H7 (cell line): ENCODE measurements at regions not wholly inside any gene's neighbourhood (a gene's known extent, or its start where the extent isn't known, plus 50 kb on each side); places are given as distances from the start of the nearest gene placed in this dataset.

Experiments
- DNase-seq: peaks from one replicate; pipeline ENCODE4 v3.0.0; 2012
- H3K27me3 ChIP-seq: 2 replicates; pipeline ENCODE4 v1.6.0; 2011; ENCODE audit warnings: mild to moderate bottlenecking, low read length; ENCODE audit not compliant: control insufficient read depth, insufficient read depth
- H3K36me3 ChIP-seq: replicated peaks from 2 replicates; pipeline ENCODE4 v1.5.1; 2011; ENCODE audit warnings: low read length; ENCODE audit not compliant: control insufficient read depth, insufficient read depth
- H3K4me3 ChIP-seq: 2 replicates; pipeline ENCODE4 v1.5.1; 2011; ENCODE audit warnings: low read depth, mild to moderate bottlenecking, control low read depth, low read length, moderate library complexity; ENCODE audit not compliant: insufficient read depth

DNA sequence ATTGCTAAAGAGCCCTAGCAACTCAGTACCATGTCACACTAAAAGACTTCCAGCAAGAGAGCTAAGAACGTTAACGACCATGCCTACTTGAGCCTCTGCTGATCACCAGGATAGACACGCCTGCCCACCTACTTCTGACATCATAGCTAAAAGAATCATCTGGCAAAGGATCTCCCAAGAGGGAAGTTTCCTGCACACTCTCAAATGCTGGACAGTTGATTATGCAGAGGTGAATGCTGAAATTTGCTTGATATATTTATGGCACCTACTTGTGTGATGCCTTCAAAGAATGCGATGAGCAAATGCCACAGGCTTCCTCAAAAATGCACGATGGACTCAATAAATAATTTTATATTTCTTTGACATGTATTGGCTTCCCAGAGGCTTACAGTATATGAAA is 113.6 kb downstream of the GALC start:
- no peak for DNase-seq
- Histone ChIP-seq H3K27me3 (no peaks in the 10 kb centered on the region), H3K36me3 (no peaks in the 10 kb centered on the region), H3K4me3 (no peak overlapping the region)

DNA sequence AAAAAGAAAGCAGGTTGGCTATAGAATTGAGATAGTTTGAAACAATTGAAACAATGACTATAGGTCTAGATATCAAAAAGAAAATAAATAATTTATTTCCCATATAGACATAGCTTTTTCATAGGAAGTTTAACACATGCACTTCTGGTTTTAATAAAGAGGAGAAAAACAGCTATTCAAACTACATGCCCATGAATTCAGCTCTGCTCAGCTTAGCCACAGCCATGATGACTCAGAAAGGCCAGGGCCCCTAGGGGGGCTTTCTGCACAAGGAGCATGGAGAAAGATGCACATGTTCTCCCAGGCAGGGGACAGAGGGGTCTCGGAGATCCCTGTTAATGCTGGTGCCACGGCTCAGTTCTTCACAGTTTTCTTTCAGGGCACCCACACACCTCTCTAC is 114.0 kb downstream of the GALC start:
- DNase-seq = no peak

DNA sequence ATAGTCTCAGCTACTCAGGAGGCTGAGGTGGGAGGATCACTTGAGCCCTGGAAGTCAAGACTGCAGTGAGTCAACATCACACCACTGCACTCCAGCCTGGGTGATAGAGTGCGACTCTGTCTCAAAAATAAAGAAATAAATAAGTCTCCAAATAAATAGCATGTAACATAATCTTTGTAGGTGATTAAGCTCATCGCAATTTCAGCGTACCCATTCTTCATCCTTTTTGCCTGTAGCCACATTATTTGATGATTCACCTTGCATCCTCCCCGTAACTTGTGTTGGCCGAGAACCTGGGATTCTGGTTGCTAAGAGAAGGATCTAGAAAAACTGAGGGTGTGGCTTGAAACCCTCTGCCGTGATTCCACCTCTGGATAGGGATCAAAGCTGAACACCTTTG is 115.1 kb downstream of the GALC start:
- no peak for DNase-seq
- no peak overlapping the region for H3K4me3 ChIP-seq
- H3K27me3 ChIP-seq = no peaks in the 10 kb centered on the region
- no peaks in the 10 kb centered on the region for H3K36me3 ChIP-seq

More for the DNA sequence above, 114.0 kb downstream of the GALC start:
- Histone ChIP-seq H3K36me3 (no peaks in the 10 kb centered on the region), H3K4me3 (no peak overlapping the region), H3K27me3 (no peaks in the 10 kb centered on the region)

DNA sequence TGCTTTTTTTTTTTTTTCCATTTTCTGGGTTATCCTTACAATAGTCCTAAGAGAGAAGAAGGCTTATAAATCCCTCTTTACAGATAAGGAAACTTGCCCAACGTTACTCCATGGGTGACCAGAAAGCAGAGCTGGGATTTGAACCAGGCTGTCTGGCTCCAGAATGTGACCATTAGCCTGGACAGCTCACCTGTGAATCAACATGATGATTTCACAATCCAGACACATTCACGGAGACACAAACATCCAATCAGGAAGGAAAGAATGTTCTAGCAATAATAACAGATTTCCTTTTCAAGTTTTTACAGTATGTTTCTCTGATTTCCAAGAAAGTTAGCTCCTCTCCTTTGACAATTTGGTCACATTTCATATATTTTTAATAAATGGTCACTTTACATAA is 118.3 kb downstream of the GALC start:
- no peaks in the 10 kb centered on the region for H3K27me3 ChIP-seq
- no peaks in the 10 kb centered on the region for H3K36me3 ChIP-seq
- DNase-seq = no peak
- no peak overlapping the region for H3K4me3 ChIP-seq

DNA sequence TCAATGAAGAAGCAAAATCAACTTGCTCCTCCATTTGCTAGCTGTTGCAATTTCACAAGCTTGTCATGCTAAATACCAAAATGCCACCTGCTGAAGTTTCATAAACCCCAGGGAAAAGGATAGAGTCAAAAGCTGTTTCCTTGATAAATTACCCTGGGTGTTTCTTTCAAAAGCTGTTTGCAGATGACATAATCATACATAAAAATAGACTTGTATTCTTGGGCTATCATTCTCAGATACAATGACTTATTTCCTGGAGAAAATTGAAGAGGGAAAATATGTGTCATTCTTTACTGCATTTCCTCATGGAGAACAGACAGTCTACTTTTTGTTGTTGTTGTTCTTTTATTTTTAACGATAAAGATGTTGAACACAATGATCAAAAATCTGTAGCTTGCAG is 119.2 kb downstream of the GALC start:
- no peak for DNase-seq
- Histone ChIP-seq H3K27me3 (no peaks in the 10 kb centered on the region), H3K4me3 (no peak overlapping the region), H3K36me3 (no peaks in the 10 kb centered on the region)

DNA sequence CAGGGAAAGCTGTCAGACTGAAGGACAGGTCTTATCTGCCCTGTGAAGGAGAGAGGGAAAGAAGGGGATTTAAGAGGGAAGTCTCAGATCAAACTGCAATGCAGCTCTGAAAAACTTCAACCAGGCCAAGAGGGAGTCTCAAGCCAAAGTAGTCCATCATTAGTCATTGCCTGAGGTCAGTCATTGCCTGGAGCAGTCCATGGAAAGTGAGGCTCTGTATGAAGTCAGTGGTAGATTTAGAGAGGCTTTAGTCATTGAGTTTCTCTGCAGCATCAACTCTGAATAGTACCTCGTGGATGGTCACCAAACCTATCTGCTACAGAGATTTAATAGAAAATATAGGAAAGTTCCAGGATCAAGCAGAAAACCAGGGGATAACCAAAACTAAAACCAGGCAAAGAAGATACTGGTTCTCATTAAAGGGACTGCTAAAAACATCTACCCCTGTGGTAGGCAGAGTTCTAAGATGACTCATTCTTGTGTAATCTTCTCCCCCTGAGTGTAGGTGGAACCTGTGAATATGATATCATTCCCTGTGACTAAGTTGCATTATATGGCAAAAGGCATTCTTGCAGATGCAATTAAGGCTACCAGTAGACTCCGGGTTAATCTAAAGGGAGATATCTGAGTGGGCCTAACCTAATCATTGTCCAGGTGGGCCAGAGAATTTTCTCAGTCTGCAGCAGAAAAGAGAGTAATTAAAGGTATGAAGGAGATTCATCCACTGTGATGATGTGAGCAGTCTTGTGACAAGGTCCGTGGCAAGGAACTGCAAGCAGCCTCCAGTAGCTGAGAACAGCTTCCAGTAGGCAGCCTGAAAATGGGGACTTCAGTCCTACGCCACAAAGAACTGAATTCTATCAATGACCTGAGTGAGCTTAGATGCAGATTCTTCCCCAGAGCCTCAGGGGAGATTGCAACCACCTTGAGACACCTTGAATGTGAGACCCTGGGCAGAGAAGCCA is 123.1 kb downstream of the GALC start:
- no peak for DNase-seq
- Histone ChIP-seq H3K36me3 (no peaks in the 10 kb centered on the region), H3K27me3 (no peaks in the 10 kb centered on the region), H3K4me3 (no peak overlapping the region)

DNA sequence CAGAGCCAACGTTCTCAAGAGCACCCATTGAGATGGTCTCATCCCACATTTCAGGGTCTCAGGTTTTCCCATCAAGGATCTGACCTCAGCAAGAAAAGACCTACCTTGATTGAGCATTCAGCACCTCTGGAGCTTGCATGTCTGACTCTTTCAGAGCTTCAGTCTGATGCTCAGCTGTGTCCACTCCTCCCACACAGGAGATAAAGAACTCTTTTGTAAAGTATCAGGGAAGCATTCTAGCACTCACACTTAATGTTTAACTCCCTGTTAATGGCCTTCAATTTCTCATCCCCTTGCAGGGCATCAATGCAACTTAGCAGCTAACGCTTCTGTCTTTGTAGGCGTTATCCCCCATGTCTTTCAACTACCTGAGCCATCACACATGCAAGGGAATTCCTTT is 124.1 kb downstream of the GALC start:
- Histone ChIP-seq H3K36me3 (no peaks in the 10 kb centered on the region), H3K4me3 (no peak overlapping the region), H3K27me3 (no peaks in the 10 kb centered on the region)
- DNase-seq = no peak

DNA sequence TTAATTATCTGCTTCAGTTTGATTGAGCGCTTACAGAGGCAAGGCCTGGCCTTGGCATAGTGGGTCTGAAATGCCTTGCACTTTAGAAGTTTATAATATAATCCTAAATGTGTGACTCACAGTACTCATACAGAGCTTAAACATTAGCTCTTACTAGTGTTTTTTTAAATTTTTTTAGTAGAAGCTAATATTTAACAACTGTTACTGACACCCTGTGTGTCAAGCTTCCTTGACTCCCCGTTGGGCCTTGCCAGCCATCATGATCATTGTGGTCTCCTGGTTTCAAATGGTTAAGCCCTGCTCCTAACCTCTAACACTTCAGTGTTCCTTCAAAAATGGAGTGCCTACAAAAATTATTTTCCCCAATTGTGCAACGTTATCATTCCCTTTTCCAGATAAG is 126.9 kb downstream of the GALC start:
- H3K36me3 ChIP-seq = no peaks in the 10 kb centered on the region
- no peak overlapping the region for H3K4me3 ChIP-seq
- DNase-seq = no peak
- H3K27me3 ChIP-seq = no peaks in the 10 kb centered on the region

DNA sequence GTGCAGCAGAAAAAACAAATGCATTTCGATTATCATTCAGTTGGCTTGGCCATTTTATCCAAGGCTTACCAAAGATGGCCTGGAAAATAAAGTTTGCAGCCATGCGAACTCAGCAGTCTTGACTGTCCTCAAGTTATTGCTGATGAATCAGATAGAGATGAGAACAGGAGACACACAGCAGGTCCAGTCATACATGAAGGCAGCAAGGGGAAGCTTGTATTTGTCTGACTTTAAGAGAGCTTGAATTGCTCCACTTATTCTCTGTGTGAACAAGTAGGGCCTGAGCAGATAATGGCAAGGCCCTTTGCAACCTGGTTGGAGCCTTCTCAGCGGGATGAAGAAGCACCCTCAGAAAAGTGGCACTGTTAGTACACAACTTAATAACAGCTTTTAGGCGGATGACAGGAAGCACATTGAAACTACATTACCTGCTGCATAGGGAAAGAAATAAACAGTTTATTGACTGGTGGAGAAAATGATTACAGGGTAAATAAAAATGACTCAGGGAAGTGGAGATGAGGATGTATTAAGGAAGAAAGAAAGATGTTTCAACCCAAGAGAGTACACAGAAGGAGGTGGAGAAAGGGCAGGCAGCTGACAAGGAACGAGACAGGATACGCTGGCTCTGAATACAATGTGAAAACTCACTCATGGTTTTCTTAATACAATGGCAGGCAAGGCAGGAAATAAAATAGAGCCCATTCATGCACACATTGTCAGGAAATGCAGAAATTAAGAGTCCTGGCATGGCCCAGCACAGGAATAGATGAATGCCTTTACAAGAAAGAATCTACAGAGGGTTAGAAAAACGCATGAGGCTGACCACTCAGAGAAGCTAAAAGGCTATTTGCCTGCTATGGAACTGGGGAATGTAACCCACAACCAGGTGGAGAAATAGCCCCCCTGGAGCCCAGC is 128.4 kb downstream of the GALC start:
- Histone ChIP-seq H3K4me3 (no peak overlapping the region), H3K27me3 (no peaks in the 10 kb centered on the region), H3K36me3 (no peaks in the 10 kb centered on the region)
- no peak for DNase-seq

DNA sequence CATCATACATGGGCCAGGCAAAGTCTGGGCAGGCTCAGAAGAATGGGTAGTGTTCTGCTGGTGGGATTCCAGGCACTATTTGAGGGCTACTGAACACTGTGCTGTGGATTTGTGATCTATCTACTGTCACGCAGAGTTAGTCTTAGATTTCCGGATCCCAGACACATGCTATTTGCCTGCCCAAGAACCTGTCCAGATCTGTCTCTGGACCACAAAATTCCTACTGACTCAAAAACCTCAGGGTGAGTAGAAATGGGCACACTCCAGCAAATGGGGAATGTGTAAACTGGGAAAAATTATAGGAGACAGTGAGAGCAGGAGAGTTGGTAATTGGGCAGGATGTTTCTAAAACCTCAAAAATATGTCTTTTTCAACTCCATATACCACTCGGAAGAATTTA is 129.9 kb downstream of the GALC start:
- Histone ChIP-seq H3K27me3 (no peaks in the 10 kb centered on the region), H3K36me3 (no peaks in the 10 kb centered on the region), H3K4me3 (no peak overlapping the region)
- no peak for DNase-seq

DNA sequence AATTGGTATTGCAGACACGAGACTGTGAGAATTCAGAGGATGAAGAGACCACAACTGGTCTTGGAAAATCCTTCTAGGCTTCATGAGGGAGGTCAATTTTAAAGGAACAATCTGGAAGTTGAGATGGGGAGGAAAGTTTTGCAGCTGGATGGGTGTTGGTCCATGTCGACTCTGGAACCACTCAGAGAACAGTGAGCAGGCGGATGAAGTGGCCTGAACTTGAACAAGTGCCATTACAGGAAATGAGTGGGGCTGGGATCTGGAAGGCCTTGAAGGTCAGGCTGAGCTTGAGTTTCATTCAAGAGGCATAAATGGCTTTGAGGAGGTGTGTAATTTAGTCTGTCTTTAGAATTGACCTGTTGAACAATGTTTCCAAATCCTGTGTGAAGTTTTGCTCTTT is 140.9 kb downstream of the GALC start:
- no peak for DNase-seq
- no peak overlapping the region for H3K4me3 ChIP-seq
- no peaks in the 10 kb centered on the region for H3K36me3 ChIP-seq
- no peaks in the 10 kb centered on the region for H3K27me3 ChIP-seq

DNA sequence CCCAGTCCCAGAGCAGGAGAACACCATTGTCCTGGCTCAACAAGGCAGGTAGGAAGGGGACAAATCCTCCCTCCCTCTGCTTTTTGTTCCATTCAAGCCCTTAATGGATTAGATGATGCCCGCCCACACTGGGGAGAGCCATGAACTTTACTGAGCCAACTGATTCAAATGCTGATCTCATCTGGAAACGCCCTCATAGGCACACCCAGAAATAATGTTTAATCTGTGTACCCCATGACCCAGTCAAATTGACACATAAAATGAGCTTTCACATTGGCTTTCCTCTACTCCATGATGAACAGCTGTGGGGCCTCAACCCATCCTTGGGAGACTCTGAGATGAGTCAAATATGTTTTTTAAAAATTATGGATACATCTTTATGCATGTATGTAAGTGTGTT is 141.8 kb downstream of the GALC start:
- Histone ChIP-seq H3K27me3 (no peaks in the 10 kb centered on the region), H3K4me3 (no peak overlapping the region), H3K36me3 (no peaks in the 10 kb centered on the region)
- no peak for DNase-seq

DNA sequence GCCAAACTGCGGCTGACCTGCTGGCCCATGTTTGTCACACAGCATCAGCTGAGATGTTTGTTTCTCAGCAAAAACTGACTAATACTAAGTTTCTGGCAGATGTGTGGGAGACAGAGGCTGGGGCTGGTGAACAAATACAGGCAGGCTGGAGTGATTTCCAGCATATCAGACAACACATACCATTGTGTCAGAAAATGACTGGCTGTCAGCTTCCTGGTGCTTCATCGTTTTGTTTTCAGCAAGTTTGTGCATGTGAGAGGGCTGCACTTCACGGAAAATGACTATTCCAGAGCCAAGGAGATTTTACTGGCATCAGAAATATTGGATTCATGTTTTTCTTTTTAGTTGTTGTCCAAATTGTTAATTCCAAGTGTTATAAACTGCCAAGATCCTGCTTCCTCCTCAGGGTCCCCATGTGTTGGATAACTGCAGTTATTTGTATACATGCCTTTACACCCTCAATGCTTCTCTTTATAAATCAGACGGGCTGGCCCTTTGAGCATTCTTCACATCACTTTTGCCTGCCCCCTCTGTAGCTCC is 145.7 kb downstream of the GALC start:
- no peaks in the 10 kb centered on the region for H3K36me3 ChIP-seq
- H3K4me3 ChIP-seq = no peak overlapping the region
- no peak for DNase-seq

DNA sequence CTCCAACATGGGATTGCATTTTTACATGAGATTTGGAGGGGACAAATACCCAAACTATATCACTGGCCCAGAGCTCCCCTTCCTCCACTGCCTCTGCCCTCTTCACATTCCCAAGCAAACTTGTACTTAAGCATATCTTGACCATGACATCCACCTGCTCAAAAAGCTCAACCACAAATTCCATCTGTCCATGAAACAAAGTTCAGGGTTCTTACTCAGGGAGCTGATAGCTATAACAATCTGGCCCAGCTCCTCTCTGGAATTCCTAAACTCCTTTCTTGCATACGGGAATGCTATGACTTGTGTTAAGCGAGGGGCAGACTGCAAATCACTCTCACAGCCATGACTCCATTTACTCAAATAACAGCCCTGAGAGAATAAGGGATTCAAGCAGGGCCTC is 152.1 kb downstream of the GALC start:
- Histone ChIP-seq H3K27me3 (no peaks in the 10 kb centered on the region), H3K4me3 (no peak overlapping the region), H3K36me3 (no peaks in the 10 kb centered on the region)
- DNase-seq = no peak

More for the DNA sequence above, 145.7 kb downstream of the GALC start:
- no peaks in the 10 kb centered on the region for H3K27me3 ChIP-seq

DNA sequence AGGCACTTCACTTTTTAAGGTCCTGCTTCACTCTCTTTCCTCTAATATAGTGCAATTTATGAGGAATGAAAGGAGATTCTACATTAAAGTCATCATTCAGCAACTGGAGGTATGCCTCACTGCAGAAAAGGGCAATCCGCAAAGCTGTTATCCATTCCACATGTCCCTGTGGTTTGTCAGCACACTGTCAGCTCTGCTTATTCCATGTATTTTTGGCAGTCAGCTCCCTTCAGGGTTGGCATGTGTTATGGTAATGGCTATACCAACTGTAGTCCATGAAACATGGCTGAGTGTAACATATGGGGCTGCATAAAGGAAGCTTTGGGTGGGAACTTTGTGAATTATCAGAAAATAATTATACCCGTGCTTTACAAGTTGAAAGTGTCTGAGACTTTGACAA is 154.1 kb downstream of the GALC start:
- no peak overlapping the region for H3K4me3 ChIP-seq
- DNase-seq = no peak
- no peaks in the 10 kb centered on the region for H3K36me3 ChIP-seq
- no peaks in the 10 kb centered on the region for H3K27me3 ChIP-seq
